ENCODE measurements at regions not wholly inside any gene's neighbourhood (a gene's known extent, or its start where the extent isn't known, plus 50 kb on each side); places are given as distances from the start of the nearest gene placed in this dataset.

DNA sequence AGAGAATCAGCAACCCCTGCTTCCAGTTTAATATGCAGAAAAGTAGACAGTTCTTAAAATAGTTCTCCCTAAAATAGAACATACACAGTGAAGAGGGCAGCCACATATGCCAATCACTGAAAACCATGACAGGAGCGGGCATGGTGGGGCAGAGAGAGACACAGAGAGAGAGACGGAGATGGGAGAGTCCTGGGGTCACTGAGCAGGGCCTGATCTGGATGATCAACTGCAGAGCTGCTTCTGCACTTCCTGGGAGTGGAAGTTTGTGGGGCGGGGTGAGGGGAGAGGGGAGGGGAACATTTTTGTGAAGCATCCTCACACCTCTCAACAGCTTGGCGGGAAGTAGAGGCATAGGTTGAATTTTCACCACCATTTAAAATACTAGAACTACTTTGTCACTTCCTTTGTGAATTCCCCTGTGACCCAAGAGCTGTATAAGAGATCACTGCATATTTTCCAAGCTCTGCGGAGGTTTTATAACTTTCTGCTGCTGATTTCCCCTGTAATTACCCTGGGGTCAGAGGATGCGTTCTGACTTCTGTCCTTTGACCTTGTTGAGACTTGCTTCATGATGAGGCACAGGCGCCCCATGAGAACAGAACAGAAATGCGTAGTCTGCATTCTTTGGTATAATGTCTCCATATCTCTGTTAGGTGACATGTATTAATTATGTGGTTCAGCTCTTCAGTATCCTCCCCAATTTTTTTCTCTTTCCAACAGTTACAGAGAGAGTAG is 419.4 kb downstream of the BRD1 start:
- ChIA-PET POLR2A (no interaction called here), CTCF (ENCODE audit: low intra/inter-chr PET ratio, low total read pairs) (no interaction called here)
- FAIRE-seq (no peak), ATAC-seq (no peak), DNase-seq (ENCODE audit: low spot score) (no peak)
- H2AFZ ChIP-seq (ENCODE audit: low read length), result no peak overlapping the region
- no peak overlapping the region for H3K4me3 ChIP-seq (replicated peaks in 1 of 3; ENCODE audit: insufficient read depth in 1 of 3, low read depth in 2 of 3, low read length in 3 of 3)
- no peaks in the 10 kb centered on the region for H4K20me1 ChIP-seq (ENCODE audit: insufficient read depth, low read length)
- intact Hi-C loops (cut with micrococcal nuclease; ENCODE audit: unreplicated experiment) (no loop called here), in situ Hi-C loops (cut with HindIII; ENCODE audit: extremely low pct_ligation_motif_present, low pct_unique_long_range_greater_than_20kb) (no loop called here)
- no peak overlapping the region for H3K9ac ChIP-seq (ENCODE audit: insufficient read depth, low read depth, low read length)
- H3K27me3 ChIP-seq (ENCODE audit: control insufficient read depth in 1 of 2, insufficient read depth in 2 of 2, low read length in 2 of 2), result peaks cover 2 to 43% of the 10 kb centered on the region in 2 experiments; a peak in 3 of 5 replicates
- WGBS (ENCODE audit: low lambda C conversion rate), result 7% methylated on average over 8 of the region's 8 CpGs
- no peaks in the 10 kb centered on the region for H3K79me2 ChIP-seq (ENCODE audit: insufficient read depth, low read length)
- H3K27ac ChIP-seq (ENCODE audit: extremely low read length, insufficient read depth, low read length), result no peak overlapping the region
- no peaks in the 10 kb centered on the region for H3K9me3 ChIP-seq (ENCODE audit: low read length)
- TF ChIP-seq ZNF652 (CRISPR knock-in tag; IDR thresholded peaks at IDR 0.05; ENCODE audit: borderline replicate concordance, low read depth) (no peak), SIX4 (CRISPR knock-in tag; IDR thresholded peaks at IDR 0.05) (no peak), MYC (CRISPR knock-in tag; IDR thresholded peaks at IDR 0.05; ENCODE audit: borderline replicate concordance) (no peak), PCBP2 (optimal IDR thresholded peaks at IDR 0.05; ENCODE audit: low read depth, low read length, poor library complexity, severe bottlenecking) (no peak), THAP11 (CRISPR knock-in tag; IDR thresholded peaks at IDR 0.05) (no peak), JUN (CRISPR knock-in tag; IDR thresholded peaks at IDR 0.05) (no peak), CREB3 (CRISPR knock-in tag; IDR thresholded peaks at IDR 0.05) (no peak), ZBTB20 (CRISPR knock-in tag; IDR thresholded peaks at IDR 0.05; ENCODE audit: borderline replicate concordance, low read depth) (no peak), MXD3 (CRISPR knock-in tag; IDR thresholded peaks at IDR 0.05) (no peak), ATM (IDR thresholded peaks at IDR 0.05; ENCODE audit: borderline replicate concordance) (no peak), ZEB1 (IDR thresholded peaks at IDR 0.05; ENCODE audit: insufficient replicate concordance, low read depth) (no peak)
- TF ChIP-seq, protein P1, sequence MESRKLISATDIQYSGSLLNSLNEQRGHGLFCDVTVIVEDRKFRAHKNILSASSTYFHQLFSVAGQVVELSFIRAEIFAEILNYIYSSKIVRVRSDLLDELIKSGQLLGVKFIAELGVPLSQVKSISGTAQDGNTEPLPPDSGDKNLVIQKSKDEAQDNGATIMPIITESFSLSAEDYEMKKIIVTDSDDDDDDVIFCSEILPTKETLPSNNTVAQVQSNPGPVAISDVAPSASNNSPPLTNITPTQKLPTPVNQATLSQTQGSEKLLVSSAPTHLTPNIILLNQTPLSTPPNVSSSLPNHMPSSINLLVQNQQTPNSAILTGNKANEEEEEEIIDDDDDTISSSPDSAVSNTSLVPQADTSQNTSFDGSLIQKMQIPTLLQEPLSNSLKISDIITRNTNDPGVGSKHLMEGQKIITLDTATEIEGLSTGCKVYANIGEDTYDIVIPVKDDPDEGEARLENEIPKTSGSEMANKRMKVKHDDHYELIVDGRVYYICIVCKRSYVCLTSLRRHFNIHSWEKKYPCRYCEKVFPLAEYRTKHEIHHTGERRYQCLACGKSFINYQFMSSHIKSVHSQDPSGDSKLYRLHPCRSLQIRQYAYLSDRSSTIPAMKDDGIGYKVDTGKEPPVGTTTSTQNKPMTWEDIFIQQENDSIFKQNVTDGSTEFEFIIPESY (CRISPR knock-in tag; IDR thresholded peaks at IDR 0.05), result no peak
- TF ChIP-seq, protein P2, sequence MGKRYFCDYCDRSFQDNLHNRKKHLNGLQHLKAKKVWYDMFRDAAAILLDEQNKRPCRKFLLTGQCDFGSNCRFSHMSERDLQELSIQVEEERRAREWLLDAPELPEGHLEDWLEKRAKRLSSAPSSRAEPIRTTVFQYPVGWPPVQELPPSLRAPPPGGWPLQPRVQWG (CRISPR knock-in tag; IDR thresholded peaks at IDR 0.05; ENCODE audit: borderline replicate concordance, low read depth), result no peak
- TF ChIP-seq, protein P3, sequence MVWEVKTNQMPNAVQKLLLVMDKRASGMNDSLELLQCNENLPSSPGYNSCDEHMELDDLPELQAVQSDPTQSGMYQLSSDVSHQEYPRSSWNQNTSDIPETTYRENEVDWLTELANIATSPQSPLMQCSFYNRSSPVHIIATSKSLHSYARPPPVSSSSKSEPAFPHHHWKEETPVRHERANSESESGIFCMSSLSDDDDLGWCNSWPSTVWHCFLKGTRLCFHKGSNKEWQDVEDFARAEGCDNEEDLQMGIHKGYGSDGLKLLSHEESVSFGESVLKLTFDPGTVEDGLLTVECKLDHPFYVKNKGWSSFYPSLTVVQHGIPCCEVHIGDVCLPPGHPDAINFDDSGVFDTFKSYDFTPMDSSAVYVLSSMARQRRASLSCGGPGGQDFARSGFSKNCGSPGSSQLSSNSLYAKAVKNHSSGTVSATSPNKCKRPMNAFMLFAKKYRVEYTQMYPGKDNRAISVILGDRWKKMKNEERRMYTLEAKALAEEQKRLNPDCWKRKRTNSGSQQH (CRISPR knock-in tag; IDR thresholded peaks at IDR 0.05; ENCODE audit: low read depth), result no peak
- no peaks in the 10 kb centered on the region for H3K36me3 ChIP-seq (replicated peaks in 1 of 2; ENCODE audit: control insufficient read depth in 1 of 2, insufficient read depth in 2 of 2, low read length in 2 of 2)
- H3K4me2 ChIP-seq (ENCODE audit: low read depth, low read length), result no peak overlapping the region
- H3K4me1 ChIP-seq (ENCODE audit: insufficient read depth, low read length), result no peaks in the 10 kb centered on the region
- BruUV-seq (replicated peaks), result no TSS peak

All from HepG2 (cell line).